Rectal smooth muscle tissue (tissue), 1 donor: ENCODE measurements at regions not wholly inside any gene's neighbourhood (a gene's known extent, or its start where the extent isn't known, plus 50 kb on each side); places are given as distances from the start of the nearest gene placed in this dataset.

Experiments used
- H3K27ac ChIP-seq: one replicate; pipeline ENCODE4 v1.7.0; 2013; ENCODE audit warnings: low read depth, low read length, inconsistent platforms
- H3K27me3 ChIP-seq: one replicate; pipeline ENCODE4 v1.7.0; 2013; ENCODE audit warnings: low read length; ENCODE audit not compliant: control insufficient read depth, insufficient read depth
- H3K36me3 ChIP-seq: one replicate; pipeline ENCODE4 v1.7.0; 2013; ENCODE audit warnings: low read length; ENCODE audit not compliant: control insufficient read depth, insufficient read depth
- H3K4me1 ChIP-seq: one replicate; pipeline ENCODE4 v1.7.0; 2013; ENCODE audit warnings: low read length; ENCODE audit not compliant: control insufficient read depth, insufficient read depth
- H3K4me3 ChIP-seq: one replicate; pipeline ENCODE4 v1.7.0; 2013; ENCODE audit warnings: low read length
- H3K9ac ChIP-seq: one replicate; pipeline ENCODE4 v1.7.0; 2013; ENCODE audit warnings: low read length

GRCh38 chr15:91555312-91555711 lies 298.2 kb upstream of the SLCO3A1 start:
- no peaks in the 10 kb centered on the region for H3K4me1 ChIP-seq
- no peak overlapping the region for H3K4me3 ChIP-seq
- no peak overlapping the region for H3K9ac ChIP-seq
- H3K27me3 ChIP-seq: no peaks in the 10 kb centered on the region
- no peak overlapping the region for H3K27ac ChIP-seq
- no peaks in the 10 kb centered on the region for H3K36me3 ChIP-seq

- Histone ChIP-seq H3K9ac (no peak overlapping the region), H3K27ac (no peak overlapping the region), H3K4me3 (no peak overlapping the region), H3K36me3 (no peaks in the 10 kb centered on the region), H3K4me1 (no peaks in the 10 kb centered on the region), H3K27me3 (no peaks in the 10 kb centered on the region)
Observed at GRCh38 chr15:91556926-91557325, 296.6 kb upstream of the SLCO3A1 start.

GRCh38 chr15:91559066-91559465 lies 294.4 kb upstream of the SLCO3A1 start:
- no peak overlapping the region for H3K27ac ChIP-seq
- H3K36me3 ChIP-seq: no peaks in the 10 kb centered on the region
- no peak overlapping the region for H3K9ac ChIP-seq
- H3K27me3 ChIP-seq: no peaks in the 10 kb centered on the region
- H3K4me1 ChIP-seq: no peaks in the 10 kb centered on the region
- no peak overlapping the region for H3K4me3 ChIP-seq

GRCh38 chr15:91561371-91562100 lies 292.0 kb upstream of the SLCO3A1 start:
- Histone ChIP-seq H3K27me3 (no peaks in the 10 kb centered on the region), H3K27ac (no peak overlapping the region), H3K4me3 (no peak overlapping the region), H3K4me1 (no peaks in the 10 kb centered on the region), H3K36me3 (no peaks in the 10 kb centered on the region), H3K9ac (no peak overlapping the region)

- no peak overlapping the region for H3K9ac ChIP-seq
Observed at GRCh38 chr15:91562698-91563097, 290.8 kb upstream of the SLCO3A1 start.

GRCh38 chr15:91564631-91565030 lies 288.9 kb upstream of the SLCO3A1 start:
- Histone ChIP-seq H3K27ac (no peak overlapping the region), H3K9ac (no peak overlapping the region), H3K4me1 (no peaks in the 10 kb centered on the region), H3K36me3 (no peaks in the 10 kb centered on the region), H3K27me3 (no peaks in the 10 kb centered on the region), H3K4me3 (no peak overlapping the region)

More at GRCh38 chr15:91562698-91563097, 290.8 kb upstream of the SLCO3A1 start:
- Histone ChIP-seq H3K4me3 (no peak overlapping the region), H3K4me1 (no peaks in the 10 kb centered on the region), H3K27me3 (no peaks in the 10 kb centered on the region), H3K36me3 (no peaks in the 10 kb centered on the region), H3K27ac (no peak overlapping the region)

GRCh38 chr15:91566141-91566540 lies 287.4 kb upstream of the SLCO3A1 start:
- no peaks in the 10 kb centered on the region for H3K36me3 ChIP-seq
- no peak overlapping the region for H3K9ac ChIP-seq
- no peaks in the 10 kb centered on the region for H3K27me3 ChIP-seq
- no peaks in the 10 kb centered on the region for H3K4me1 ChIP-seq
- no peak overlapping the region for H3K4me3 ChIP-seq
- H3K27ac ChIP-seq: no peak overlapping the region

GRCh38 chr15:91568036-91568435 lies 285.5 kb upstream of the SLCO3A1 start:
- H3K27ac ChIP-seq: no peak overlapping the region
- no peaks in the 10 kb centered on the region for H3K36me3 ChIP-seq
- no peaks in the 10 kb centered on the region for H3K27me3 ChIP-seq
- H3K4me1 ChIP-seq: no peaks in the 10 kb centered on the region
- H3K9ac ChIP-seq: no peak overlapping the region
- no peak overlapping the region for H3K4me3 ChIP-seq

GRCh38 chr15:91572110-91572509 lies 281.4 kb upstream of the SLCO3A1 start:
- Histone ChIP-seq H3K9ac (no peak overlapping the region), H3K4me1 (no peaks in the 10 kb centered on the region), H3K27me3 (no peaks in the 10 kb centered on the region), H3K36me3 (no peaks in the 10 kb centered on the region), H3K27ac (no peak overlapping the region), H3K4me3 (no peak overlapping the region)

GRCh38 chr15:91576096-91576495 lies 277.4 kb upstream of the SLCO3A1 start:
- no peak overlapping the region for H3K9ac ChIP-seq
- H3K4me3 ChIP-seq: no peak overlapping the region
- H3K27ac ChIP-seq: no peak overlapping the region
- H3K36me3 ChIP-seq: no peaks in the 10 kb centered on the region
- H3K27me3 ChIP-seq: no peaks in the 10 kb centered on the region
- no peaks in the 10 kb centered on the region for H3K4me1 ChIP-seq

- Histone ChIP-seq H3K36me3 (no peaks in the 10 kb centered on the region), H3K4me1 (no peaks in the 10 kb centered on the region), H3K27ac (no peak overlapping the region), H3K27me3 (no peaks in the 10 kb centered on the region), H3K4me3 (no peak overlapping the region), H3K9ac (no peak overlapping the region)
Observed at GRCh38 chr15:91578511-91578910, 275.0 kb upstream of the SLCO3A1 start.

- Histone ChIP-seq H3K9ac (no peak overlapping the region), H3K4me1 (no peaks in the 10 kb centered on the region), H3K36me3 (no peaks in the 10 kb centered on the region), H3K4me3 (no peak overlapping the region), H3K27me3 (no peaks in the 10 kb centered on the region), H3K27ac (no peak overlapping the region)
Observed at GRCh38 chr15:91584895-91585294, 268.6 kb upstream of the SLCO3A1 start.

- Histone ChIP-seq H3K4me3 (no peak overlapping the region), H3K36me3 (no peaks in the 10 kb centered on the region), H3K27me3 (no peaks in the 10 kb centered on the region), H3K9ac (no peak overlapping the region), H3K4me1 (no peaks in the 10 kb centered on the region), H3K27ac (no peak overlapping the region)
Observed at GRCh38 chr15:91586560-91586959, 266.9 kb upstream of the SLCO3A1 start.
